ENCODE measurements at regions not wholly inside any gene's neighbourhood (a gene's known extent, or its start where the extent isn't known, plus 50 kb on each side); places are given as distances from the start of the nearest gene placed in this dataset.

DNA sequence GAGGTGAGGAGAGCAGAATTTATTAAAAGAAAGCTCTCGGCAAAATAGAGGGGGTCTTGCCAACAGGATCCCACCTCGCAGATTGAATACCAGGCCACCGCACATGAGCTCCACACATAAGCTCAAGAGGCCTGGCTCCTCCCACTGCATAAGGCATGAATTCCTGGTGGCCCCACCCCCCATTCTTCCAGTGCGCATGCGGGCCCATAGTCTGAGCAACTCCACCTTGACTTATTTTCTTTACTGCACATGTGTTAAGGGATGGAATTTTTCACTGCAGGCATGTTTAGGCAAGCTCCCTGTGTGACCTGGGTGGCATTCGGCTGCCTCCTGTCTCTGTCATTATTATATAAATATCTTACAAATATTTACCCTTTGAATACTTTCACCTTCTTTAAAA lies 412.5 kb downstream of the RMST start:
- Histone ChIP-seq H4K20me1 (ENCODE audit: insufficient read depth, low read length) (no peaks in the 10 kb centered on the region), H3K36me3 (ENCODE audit: insufficient read depth, low read length) (no peaks in the 10 kb centered on the region), H3K4me3 (ENCODE audit: low read depth, low read length, poor library complexity, severe bottlenecking) (no peak overlapping the region), H3K4me1 (ENCODE audit: insufficient read depth, low read length, severe bottlenecking) (no peaks in the 10 kb centered on the region), H3K27me3 (ENCODE audit: insufficient read depth, low read length) (no peaks in the 10 kb centered on the region), H3K79me2 (ENCODE audit: insufficient read depth, low read length) (no peaks in the 10 kb centered on the region), H3K9ac (ENCODE audit: low read length) (no peak overlapping the region), H3K9me2 (ENCODE audit: low read depth, low read length) (no peaks in the 10 kb centered on the region), H3K4me2 (ENCODE audit: low read length) (no peak overlapping the region), H3K9me3 (ENCODE audit: low read length) (no peaks in the 10 kb centered on the region), H3K27ac (ENCODE audit: low read depth, low read length, poor library complexity, severe bottlenecking) (no peak overlapping the region), H3F3A (ENCODE audit: insufficient read depth, low read length) (no peaks in the 10 kb centered on the region), H2AFZ (ENCODE audit: low read length) (no peak overlapping the region)
- TF ChIP-seq, protein P1, sequence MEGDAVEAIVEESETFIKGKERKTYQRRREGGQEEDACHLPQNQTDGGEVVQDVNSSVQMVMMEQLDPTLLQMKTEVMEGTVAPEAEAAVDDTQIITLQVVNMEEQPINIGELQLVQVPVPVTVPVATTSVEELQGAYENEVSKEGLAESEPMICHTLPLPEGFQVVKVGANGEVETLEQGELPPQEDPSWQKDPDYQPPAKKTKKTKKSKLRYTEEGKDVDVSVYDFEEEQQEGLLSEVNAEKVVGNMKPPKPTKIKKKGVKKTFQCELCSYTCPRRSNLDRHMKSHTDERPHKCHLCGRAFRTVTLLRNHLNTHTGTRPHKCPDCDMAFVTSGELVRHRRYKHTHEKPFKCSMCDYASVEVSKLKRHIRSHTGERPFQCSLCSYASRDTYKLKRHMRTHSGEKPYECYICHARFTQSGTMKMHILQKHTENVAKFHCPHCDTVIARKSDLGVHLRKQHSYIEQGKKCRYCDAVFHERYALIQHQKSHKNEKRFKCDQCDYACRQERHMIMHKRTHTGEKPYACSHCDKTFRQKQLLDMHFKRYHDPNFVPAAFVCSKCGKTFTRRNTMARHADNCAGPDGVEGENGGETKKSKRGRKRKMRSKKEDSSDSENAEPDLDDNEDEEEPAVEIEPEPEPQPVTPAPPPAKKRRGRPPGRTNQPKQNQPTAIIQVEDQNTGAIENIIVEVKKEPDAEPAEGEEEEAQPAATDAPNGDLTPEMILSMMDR (IDR thresholded peaks at IDR 0.05; ENCODE audit: low read length) = no peak
- no peak for TF ChIP-seq EZH2 (IDR thresholded peaks at IDR 0.05; ENCODE audit: borderline replicate concordance, low read length)

GRCh38 chr12:97876780-97877179 lies 414.2 kb downstream of the RMST start:
- Histone ChIP-seq H3K27ac (ENCODE audit: low read depth, low read length, poor library complexity, severe bottlenecking) (no peak overlapping the region), H3K9me3 (ENCODE audit: low read length) (no peaks in the 10 kb centered on the region), H4K20me1 (ENCODE audit: insufficient read depth, low read length) (no peaks in the 10 kb centered on the region), H3K4me3 (ENCODE audit: low read depth, low read length, poor library complexity, severe bottlenecking) (no peak overlapping the region), H3K36me3 (ENCODE audit: insufficient read depth, low read length) (no peaks in the 10 kb centered on the region), H3K9ac (ENCODE audit: low read length) (no peak overlapping the region), H3K9me2 (ENCODE audit: low read depth, low read length) (no peaks in the 10 kb centered on the region), H3K79me2 (ENCODE audit: insufficient read depth, low read length) (no peaks in the 10 kb centered on the region), H3K4me2 (ENCODE audit: low read length) (no peak overlapping the region), H3K27me3 (ENCODE audit: insufficient read depth, low read length) (no peaks in the 10 kb centered on the region), H3K4me1 (ENCODE audit: insufficient read depth, low read length, severe bottlenecking) (no peaks in the 10 kb centered on the region), H2AFZ (ENCODE audit: low read length) (no peak overlapping the region), H3F3A (ENCODE audit: insufficient read depth, low read length) (no peaks in the 10 kb centered on the region)
- no peak for TF ChIP-seq EZH2 (IDR thresholded peaks at IDR 0.05; ENCODE audit: borderline replicate concordance, low read length)
- TF ChIP-seq, protein P1 (IDR thresholded peaks at IDR 0.05; ENCODE audit: low read length) = no peak

GRCh38 chr12:97877404-97877803 lies 414.8 kb downstream of the RMST start:
- no peaks in the 10 kb centered on the region for H3F3A ChIP-seq (ENCODE audit: insufficient read depth, low read length)
- H3K9me2 ChIP-seq (ENCODE audit: low read depth, low read length) = no peaks in the 10 kb centered on the region
- no peaks in the 10 kb centered on the region for H4K20me1 ChIP-seq (ENCODE audit: insufficient read depth, low read length)
- H3K27me3 ChIP-seq (ENCODE audit: insufficient read depth, low read length) = no peaks in the 10 kb centered on the region
- no peak overlapping the region for H3K9ac ChIP-seq (ENCODE audit: low read length)
- no peak overlapping the region for H3K4me2 ChIP-seq (ENCODE audit: low read length)
- H3K36me3 ChIP-seq (ENCODE audit: insufficient read depth, low read length) = no peaks in the 10 kb centered on the region
- H3K9me3 ChIP-seq (ENCODE audit: low read length) = no peaks in the 10 kb centered on the region
- TF ChIP-seq, protein P1 (IDR thresholded peaks at IDR 0.05; ENCODE audit: low read length) = no peak
- TF ChIP-seq EZH2 (IDR thresholded peaks at IDR 0.05; ENCODE audit: borderline replicate concordance, low read length) = no peak
- no peak overlapping the region for H3K4me3 ChIP-seq (ENCODE audit: low read depth, low read length, poor library complexity, severe bottlenecking)
- H2AFZ ChIP-seq (ENCODE audit: low read length) = no peak overlapping the region
- H3K27ac ChIP-seq (ENCODE audit: low read depth, low read length, poor library complexity, severe bottlenecking) = no peak overlapping the region
- no peaks in the 10 kb centered on the region for H3K4me1 ChIP-seq (ENCODE audit: insufficient read depth, low read length, severe bottlenecking)
- no peaks in the 10 kb centered on the region for H3K79me2 ChIP-seq (ENCODE audit: insufficient read depth, low read length)
